Glutamatergic neuron (in vitro differentiated cells): ENCODE measurements at regions not wholly inside any gene's neighbourhood (a gene's known extent, or its start where the extent isn't known, plus 50 kb on each side); places are given as distances from the start of the nearest gene placed in this dataset.
"Not testable (repeated sequence)": the region's sequence is repeated elsewhere in the genome, so short reads cannot be mapped to it uniquely, and the experiment has no call there.

Source experiments
- DNase-seq: peaks from one replicate; pipeline ENCODE4 v3.0.0; 2022
- H3K27ac Mint-ChIP-seq: one replicate; pipeline ENCODE4 v1.8.0; 2020; ENCODE audit warnings: mild to moderate bottlenecking, mixed read lengths, inconsistent platforms; ENCODE audit not compliant: unreplicated experiment
- H3K27me3 Mint-ChIP-seq: one replicate; pipeline ENCODE4 v1.8.0; 2020; ENCODE audit warnings: mild to moderate bottlenecking, moderate library complexity, mixed read lengths, inconsistent platforms; ENCODE audit not compliant: unreplicated experiment
- H3K36me3 Mint-ChIP-seq: one replicate; pipeline ENCODE4 v1.8.0; 2020; ENCODE audit warnings: mild to moderate bottlenecking, mixed read lengths, inconsistent platforms; ENCODE audit not compliant: unreplicated experiment
- H3K4me1 Mint-ChIP-seq: one replicate; pipeline ENCODE4 v1.8.0; 2020; ENCODE audit warnings: mild to moderate bottlenecking, low read depth, mixed read lengths, inconsistent platforms; ENCODE audit not compliant: unreplicated experiment
- H3K4me3 Mint-ChIP-seq: one replicate; pipeline ENCODE4 v1.8.0; 2020; ENCODE audit warnings: mild to moderate bottlenecking, mixed read lengths, inconsistent platforms; ENCODE audit not compliant: unreplicated experiment
- H3K9me3 Mint-ChIP-seq: one replicate; pipeline ENCODE4 v1.8.0; 2020; ENCODE audit warnings: mild to moderate bottlenecking, moderate library complexity, mixed read lengths, inconsistent platforms; ENCODE audit not compliant: unreplicated experiment
- CTCF ChIP-seq: fragments of 200-600 bp; sonication (generic); IDR thresholded peaks from one replicate; pipeline ENCODE4 v1.5.0; 2021; ENCODE audit not compliant: partially characterized antibody, unreplicated experiment

GRCh38 chr9:102642651-102643050 lies 352.5 kb upstream of the CYLC2 start:
- TF ChIP-seq CTCF, result no peak
- H3K4me1 Mint-ChIP-seq, result no peaks in the 10 kb centered on the region
- no peak overlapping the region for H3K27ac Mint-ChIP-seq
- H3K9me3 Mint-ChIP-seq, result no peaks in the 10 kb centered on the region
- no peak overlapping the region for H3K4me3 Mint-ChIP-seq
- no peaks in the 10 kb centered on the region for H3K36me3 Mint-ChIP-seq
- no peak for DNase-seq
- H3K27me3 Mint-ChIP-seq, result no peaks in the 10 kb centered on the region

DNA sequence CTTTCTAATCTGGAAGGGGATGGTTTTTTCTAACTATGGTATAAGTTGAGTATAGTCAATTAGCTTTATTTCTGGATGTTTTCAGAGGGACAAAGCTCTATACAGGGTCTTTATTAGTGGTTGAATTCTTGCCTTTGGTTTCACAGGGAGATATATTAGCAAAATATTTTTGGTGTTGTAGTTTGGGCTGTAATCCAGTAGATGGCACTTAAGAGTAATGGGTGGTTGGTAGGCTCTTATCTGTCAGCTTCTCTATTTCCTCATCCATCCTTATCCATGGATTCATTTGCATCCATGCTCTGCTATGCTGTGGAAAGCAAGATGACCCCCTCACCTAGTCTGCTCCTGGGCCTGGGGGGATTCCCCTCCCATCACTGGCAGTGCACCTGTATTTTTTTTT lies 363.6 kb upstream of the CYLC2 start:
- Mint-ChIP-seq H3K9me3 (no peaks in the 10 kb centered on the region), H3K36me3 (no peaks in the 10 kb centered on the region), H3K4me1 (no peaks in the 10 kb centered on the region), H3K4me3 (no peak overlapping the region), H3K27ac (no peak overlapping the region), H3K27me3 (no peaks in the 10 kb centered on the region)
- TF ChIP-seq CTCF, result peak; percentile 50
- DNase-seq, result no peak

GRCh38 chr9:102609461-102609860 lies 385.7 kb upstream of the CYLC2 start:
- Mint-ChIP-seq H3K4me1 (no peaks in the 10 kb centered on the region), H3K27ac (no peak overlapping the region), H3K4me3 (no peak overlapping the region), H3K9me3 (no peaks in the 10 kb centered on the region), H3K27me3 (no peaks in the 10 kb centered on the region), H3K36me3 (peaks cover under 1% of the 10 kb centered on the region)
- TF ChIP-seq CTCF, result no peak
- no peak for DNase-seq

- H3K4me1 Mint-ChIP-seq, H3K4me3 Mint-ChIP-seq, H3K27ac Mint-ChIP-seq, H3K27me3 Mint-ChIP-seq, DNase-seq: not testable (repeated sequence)
- peaks cover 10% of the 10 kb centered on the region for H3K36me3 Mint-ChIP-seq
- peaks cover 12% of the 10 kb centered on the region for H3K9me3 Mint-ChIP-seq
These were observed 391.6 kb upstream of the CYLC2 start for GRCh38 chr9:102603198-102604195.

DNA sequence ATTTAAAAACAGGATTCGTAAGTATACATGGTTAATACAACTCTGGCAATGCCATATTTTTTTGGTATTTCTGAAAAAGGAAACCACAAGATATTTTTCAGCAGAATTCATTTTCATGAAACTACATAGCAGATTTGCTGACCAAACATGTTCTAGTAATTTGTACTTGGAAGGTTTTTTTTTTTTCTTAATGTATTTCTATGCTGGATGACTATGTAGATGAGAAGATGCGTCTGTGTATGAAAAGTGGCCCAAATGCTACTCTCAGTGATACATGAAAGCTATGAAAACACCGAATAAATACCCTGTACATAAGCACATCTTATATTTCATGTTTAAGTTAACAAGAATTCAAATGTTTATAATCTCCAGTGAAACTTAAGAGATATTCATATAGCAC lies 400.9 kb upstream of the CYLC2 start:
- no peaks in the 10 kb centered on the region for H3K4me1 Mint-ChIP-seq

More for the DNA sequence above, 400.9 kb upstream of the CYLC2 start:
- no peak for TF ChIP-seq CTCF
- Mint-ChIP-seq H3K27me3 (no peaks in the 10 kb centered on the region), H3K36me3 (no peaks in the 10 kb centered on the region), H3K9me3 (peaks cover 2% of the 10 kb centered on the region), H3K4me3 (no peak overlapping the region), H3K27ac (no peak overlapping the region)
- no peak for DNase-seq
